Ovary (tissue), 3 donors: ENCODE measurements at regions not wholly inside any gene's neighbourhood (a gene's known extent, or its start where the extent isn't known, plus 50 kb on each side); places are given as distances from the start of the nearest gene placed in this dataset.

Experiments
- CTCF ChIP-seq, 3 donors: fragments of 450-650 bp in 2 of 3; fragments of 200-600 bp in 1 of 3; IDR thresholded peaks; one replicate each; pipeline versions ENCODE4 v1.5.1 to v1.8.0; 2016 to 2022; ENCODE audit warnings: antibody characterized with exemption in 3 of 3, mild to moderate bottlenecking in 1 of 3
- EP300 ChIP-seq: sonication (generic); formaldehyde crosslinking; IDR thresholded peaks from one replicate; pipeline ENCODE4 v1.6.1; 2017; ENCODE audit warnings: antibody characterized with exemption
- POLR2A ChIP-seq: fragments of 450-650 bp; IDR thresholded peaks from one replicate; pipeline ENCODE4 v1.6.1; 2017; ENCODE audit warnings: antibody characterized with exemption, mild to moderate bottlenecking, moderate library complexity
- donor health status: DM: no; HTN: no; CAD: no.

- TF ChIP-seq POLR2A (no peak), CTCF (IDR thresholded peaks at IDR 0.05) (no peak), EP300 (no peak)
Measured at GRCh38 chr7:131829947-131830558, 273.6 kb upstream of the PODXL start.
